Neural progenitor cell (in vitro differentiated cells): ENCODE measurements at regions not wholly inside any gene's neighbourhood (a gene's known extent, or its start where the extent isn't known, plus 50 kb on each side); places are given as distances from the start of the nearest gene placed in this dataset.

Source experiments
- DNase-seq: peaks from one replicate; pipeline ENCODE4 v3.0.0-alpha.2; 2016; ENCODE audit warnings: low spot score
- H2AFZ ChIP-seq: fragments of 200-600 bp; sonication (generic); replicated peaks from 2 replicates; pipeline ENCODE4 v1.6.1; 2016; ENCODE audit warnings: antibody characterized with exemption
- H3F3A ChIP-seq: fragments of 200-600 bp; sonication (generic); 2 replicates; pipeline ENCODE4 v1.6.1; 2016; ENCODE audit warnings: antibody characterized with exemption, low read depth
- H3K27ac ChIP-seq: fragments of 200-600 bp; sonication (generic); 2 replicates; pipeline ENCODE4 v1.5.1; 2016; ENCODE audit warnings: mild to moderate bottlenecking
- H3K27me3 ChIP-seq: fragments of 200-600 bp; sonication (generic); 2 replicates; pipeline ENCODE4 v1.6.1; 2016; ENCODE audit warnings: mild to moderate bottlenecking, moderate library complexity
- H3K36me3 ChIP-seq: fragments of 200-600 bp; sonication (generic); 2 replicates; pipeline ENCODE4 v1.5.1; 2016
- H3K4me1 ChIP-seq: fragments of 200-600 bp; sonication (generic); 2 replicates; pipeline ENCODE4 v1.6.1; 2016; ENCODE audit warnings: mixed run types
- H3K4me2 ChIP-seq: fragments of 200-600 bp; sonication (generic); 2 replicates; pipeline ENCODE4 v1.6.1; 2016
- H3K4me3 ChIP-seq: fragments of 200-600 bp; sonication (generic); 2 replicates; pipeline ENCODE4 v1.5.1; 2016
- H3K79me2 ChIP-seq: fragments of 200-600 bp; sonication (generic); 2 replicates; pipeline ENCODE4 v1.6.1; 2016; ENCODE audit warnings: low read depth
- H3K9ac ChIP-seq: fragments of 200-600 bp; sonication (generic); 2 replicates; pipeline ENCODE4 v1.6.1; 2016
- H3K9me3 ChIP-seq: fragments of 200-600 bp; sonication (generic); 2 replicates; pipeline ENCODE4 v1.5.1; 2016; ENCODE audit warnings: low read depth
- H4K20me1 ChIP-seq: fragments of 200-600 bp; sonication (generic); 2 replicates; pipeline ENCODE4 v1.6.1; 2016; ENCODE audit warnings: low read depth
- H3K27ac Mint-ChIP-seq: 3 replicates; pipeline ENCODE4 v1.8.0; 2021; ENCODE audit warnings: mixed read lengths
- H3K27me3 Mint-ChIP-seq: 2 replicates; pipeline ENCODE4 v1.8.0; 2022; ENCODE audit warnings: low read depth, mild to moderate bottlenecking, inconsistent platforms, moderate library complexity, mixed read lengths; ENCODE audit not compliant: insufficient read depth
- H3K36me3 Mint-ChIP-seq: 3 replicates; pipeline ENCODE4 v1.8.0; 2021; ENCODE audit warnings: mixed read lengths
- H3K4me1 Mint-ChIP-seq: 3 replicates; pipeline ENCODE4 v1.8.0; 2021; ENCODE audit warnings: mixed read lengths
- H3K4me3 Mint-ChIP-seq: 3 replicates; pipeline ENCODE4 v1.8.0; 2021; ENCODE audit warnings: mild to moderate bottlenecking, moderate library complexity, mixed read lengths
- H3K9me3 Mint-ChIP-seq: 3 replicates; pipeline ENCODE4 v1.8.0; 2020; ENCODE audit warnings: mixed read lengths
- EZH2 ChIP-seq: fragments of 200-600 bp; sonication (generic); IDR thresholded peaks from 2 replicates; pipeline ENCODE4 v1.6.1; 2017; ENCODE audit warnings: antibody characterized with exemption, mild to moderate bottlenecking, moderate library complexity
- EZH2phosphoT487 ChIP-seq: fragments of 200-600 bp; sonication (generic); IDR thresholded peaks from 2 replicates; pipeline ENCODE4 v1.6.1; 2017; ENCODE audit warnings: antibody characterized with exemption
- TF ChIP-seq, protein P1 (sequence below): fragments of 200-600 bp; sonication (generic); IDR thresholded peaks from 2 replicates; pipeline ENCODE4 v1.5.1; 2017; ENCODE audit warnings: antibody characterized with exemption, mild to moderate bottlenecking

DNA sequence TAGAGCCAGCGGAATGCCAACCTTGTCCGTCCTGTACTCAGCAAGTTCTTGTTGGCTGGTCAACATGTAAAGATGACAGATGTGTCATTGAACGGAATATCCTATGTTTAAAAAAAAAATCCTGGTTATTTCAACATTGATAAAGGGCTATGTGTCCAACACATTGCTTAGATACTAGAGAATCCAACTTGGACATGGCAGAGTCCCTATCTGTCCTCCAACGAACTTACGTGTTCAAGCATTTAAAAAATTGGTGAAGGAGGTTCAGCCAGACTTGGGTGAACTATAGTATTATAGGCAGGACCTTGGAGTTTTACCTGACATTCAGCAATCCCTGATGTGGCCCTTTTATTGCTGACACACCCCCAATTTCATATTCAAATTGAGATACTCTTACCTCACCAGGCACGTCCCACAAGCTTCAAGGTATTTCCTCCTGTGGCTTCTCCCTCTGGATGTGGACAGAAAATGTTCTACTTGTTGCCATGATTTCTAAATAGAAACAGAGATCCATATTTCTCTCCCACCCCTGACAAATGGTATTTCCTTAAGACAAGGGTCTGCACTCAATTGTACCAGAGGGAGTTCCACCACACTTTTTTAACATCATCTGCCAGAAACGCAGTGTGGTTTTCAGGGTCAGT is 207.7 kb upstream of the TPM1 start:
- Histone ChIP-seq H3K79me2 (no peaks in the 10 kb centered on the region), H3K4me1 (peaks cover 14% of the 10 kb centered on the region), H3K9ac (no peak overlapping the region), H3K4me3 (no peak overlapping the region), H4K20me1 (no peaks in the 10 kb centered on the region), H3K36me3 (no peaks in the 10 kb centered on the region), H3K27me3 (no peaks in the 10 kb centered on the region), H3K9me3 (no peaks in the 10 kb centered on the region), H3K4me2 (no peak overlapping the region), H3F3A (peaks cover 7% of the 10 kb centered on the region), H3K27ac (no peak overlapping the region), H2AFZ (no peak overlapping the region)
- H3K4me1 Mint-ChIP-seq, result peaks cover 6% of the 10 kb centered on the region
- no peaks in the 10 kb centered on the region for H3K9me3 Mint-ChIP-seq
- H3K27ac Mint-ChIP-seq, result no peak overlapping the region
- H3K36me3 Mint-ChIP-seq, result peaks cover 29% of the 10 kb centered on the region
- peaks cover 4% of the 10 kb centered on the region for H3K27me3 Mint-ChIP-seq
- no peak for DNase-seq
- no peak for TF ChIP-seq EZH2
- H3K4me3 Mint-ChIP-seq, result no peak overlapping the region

DNA sequence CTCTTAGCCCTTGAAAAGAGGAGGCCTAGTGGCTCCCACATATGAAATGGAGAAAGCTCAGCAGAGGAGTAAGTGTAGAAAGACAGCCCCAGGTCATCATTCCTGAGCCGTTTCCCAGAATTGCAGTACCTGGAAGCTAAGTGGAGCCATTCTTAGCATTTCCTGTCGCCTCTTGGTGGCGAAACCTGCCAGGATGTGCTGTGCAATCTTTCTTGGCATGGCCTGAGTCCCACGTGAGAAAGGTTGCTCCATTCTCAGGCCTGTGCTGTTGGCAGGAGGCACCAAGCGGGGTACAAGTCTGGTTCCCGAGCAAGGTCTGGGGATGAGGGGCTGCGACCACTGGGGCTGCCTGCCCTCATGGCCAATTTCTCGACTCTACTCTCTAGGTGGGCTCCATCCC is 207.2 kb upstream of the TPM1 start:
- Mint-ChIP-seq H3K27ac (no peak overlapping the region), H3K27me3 (peaks cover 2% of the 10 kb centered on the region), H3K36me3 (peaks cover 30% of the 10 kb centered on the region), H3K4me1 (peaks cover 6% of the 10 kb centered on the region), H3K9me3 (peaks cover 2% of the 10 kb centered on the region), H3K4me3 (no peak overlapping the region)
- no peak overlapping the region for H3K9ac ChIP-seq
- TF ChIP-seq EZH2phosphoT487 (no peak), EZH2 (no peak)
- TF ChIP-seq, protein P1, sequence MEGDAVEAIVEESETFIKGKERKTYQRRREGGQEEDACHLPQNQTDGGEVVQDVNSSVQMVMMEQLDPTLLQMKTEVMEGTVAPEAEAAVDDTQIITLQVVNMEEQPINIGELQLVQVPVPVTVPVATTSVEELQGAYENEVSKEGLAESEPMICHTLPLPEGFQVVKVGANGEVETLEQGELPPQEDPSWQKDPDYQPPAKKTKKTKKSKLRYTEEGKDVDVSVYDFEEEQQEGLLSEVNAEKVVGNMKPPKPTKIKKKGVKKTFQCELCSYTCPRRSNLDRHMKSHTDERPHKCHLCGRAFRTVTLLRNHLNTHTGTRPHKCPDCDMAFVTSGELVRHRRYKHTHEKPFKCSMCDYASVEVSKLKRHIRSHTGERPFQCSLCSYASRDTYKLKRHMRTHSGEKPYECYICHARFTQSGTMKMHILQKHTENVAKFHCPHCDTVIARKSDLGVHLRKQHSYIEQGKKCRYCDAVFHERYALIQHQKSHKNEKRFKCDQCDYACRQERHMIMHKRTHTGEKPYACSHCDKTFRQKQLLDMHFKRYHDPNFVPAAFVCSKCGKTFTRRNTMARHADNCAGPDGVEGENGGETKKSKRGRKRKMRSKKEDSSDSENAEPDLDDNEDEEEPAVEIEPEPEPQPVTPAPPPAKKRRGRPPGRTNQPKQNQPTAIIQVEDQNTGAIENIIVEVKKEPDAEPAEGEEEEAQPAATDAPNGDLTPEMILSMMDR, result no peak
- H3K27me3 ChIP-seq, result no peaks in the 10 kb centered on the region
- H3K4me1 ChIP-seq, result peaks cover 14% of the 10 kb centered on the region
- no peak overlapping the region for H2AFZ ChIP-seq
- DNase-seq, result no peak
- no peaks in the 10 kb centered on the region for H4K20me1 ChIP-seq
- H3K36me3 ChIP-seq, result no peaks in the 10 kb centered on the region
- no peak overlapping the region for H3K4me2 ChIP-seq
- no peaks in the 10 kb centered on the region for H3K79me2 ChIP-seq
- no peak overlapping the region for H3K27ac ChIP-seq
- H3F3A ChIP-seq, result peaks cover 7% of the 10 kb centered on the region
- no peak overlapping the region for H3K4me3 ChIP-seq
- H3K9me3 ChIP-seq, result no peaks in the 10 kb centered on the region

DNA sequence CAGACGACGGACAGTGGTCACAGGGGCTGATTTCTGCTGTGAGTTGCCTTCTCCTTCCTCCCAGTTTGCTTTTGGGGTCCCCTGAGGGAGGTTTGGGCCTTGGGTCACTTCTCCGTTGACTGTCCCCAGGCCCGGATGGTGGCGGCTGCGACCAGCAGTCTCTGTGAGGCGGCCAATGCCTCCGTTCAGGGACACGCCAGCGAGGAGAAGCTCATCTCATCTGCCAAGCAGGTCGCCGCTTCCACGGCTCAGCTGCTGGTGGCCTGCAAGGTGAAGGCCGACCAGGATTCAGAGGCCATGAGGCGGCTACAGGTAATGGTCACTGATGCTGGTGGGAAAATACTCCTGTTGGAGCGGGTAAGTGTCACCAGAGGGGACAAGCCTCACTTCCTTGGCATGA is 206.8 kb upstream of the TPM1 start:
- Mint-ChIP-seq H3K9me3 (peaks cover 2% of the 10 kb centered on the region), H3K4me3 (no peak overlapping the region), H3K36me3 (peaks cover 32% of the 10 kb centered on the region)

More for the DNA sequence above, 206.8 kb upstream of the TPM1 start:
- Histone ChIP-seq H3K27ac (no peak overlapping the region), H4K20me1 (no peaks in the 10 kb centered on the region), H3K36me3 (no peaks in the 10 kb centered on the region), H3K4me3 (no peak overlapping the region), H3K9ac (no peak overlapping the region), H2AFZ (no peak overlapping the region), H3K4me2 (no peak overlapping the region), H3K9me3 (no peaks in the 10 kb centered on the region), H3F3A (peaks cover 7% of the 10 kb centered on the region), H3K27me3 (no peaks in the 10 kb centered on the region), H3K4me1 (peaks cover 14% of the 10 kb centered on the region), H3K79me2 (no peaks in the 10 kb centered on the region)
- Mint-ChIP-seq H3K27ac (no peak overlapping the region), H3K27me3 (peaks cover 2% of the 10 kb centered on the region), H3K4me1 (peaks cover 8% of the 10 kb centered on the region)
- DNase-seq, result no peak
- TF ChIP-seq, protein P1, result no peak
- TF ChIP-seq EZH2 (no peak), EZH2phosphoT487 (no peak)
